Chondrocyte (in vitro differentiated cells): ENCODE measurements at regions not wholly inside any gene's neighbourhood (a gene's known extent, or its start where the extent isn't known, plus 50 kb on each side); places are given as distances from the start of the nearest gene placed in this dataset.

Experiments used
- DNase-seq: peaks from one replicate; pipeline ENCODE4 v3.0.0; 2021; ENCODE audit warnings: mixed read lengths, low spot score
- H3K27ac Mint-ChIP-seq: one replicate; pipeline ENCODE4 v1.8.0; 2021; ENCODE audit warnings: mild to moderate bottlenecking, moderate library complexity, mixed read lengths; ENCODE audit not compliant: unreplicated experiment
- H3K27me3 Mint-ChIP-seq: 2 replicates; pipeline ENCODE4 v1.8.0; 2021; ENCODE audit warnings: low read depth, mixed read lengths
- H3K36me3 Mint-ChIP-seq: 2 replicates; pipeline ENCODE4 v1.8.0; 2021; ENCODE audit warnings: low read depth, mixed read lengths
- H3K4me1 Mint-ChIP-seq: 2 replicates; pipeline ENCODE4 v1.8.0; 2021; ENCODE audit warnings: low read depth, mild to moderate bottlenecking, mixed read lengths
- H3K4me3 Mint-ChIP-seq: one replicate; pipeline ENCODE4 v1.8.0; 2021; ENCODE audit warnings: mild to moderate bottlenecking, moderate library complexity, mixed read lengths; ENCODE audit not compliant: unreplicated experiment
- H3K9me3 Mint-ChIP-seq: 2 replicates; pipeline ENCODE4 v1.8.0; 2021; ENCODE audit warnings: low read depth, mixed read lengths
- CTCF ChIP-seq: fragments of 200-600 bp; sonication (generic); IDR thresholded peaks from 2 replicates; pipeline ENCODE4 v1.5.0; 2021; ENCODE audit warnings: antibody characterized with exemption, mild to moderate bottlenecking, moderate library complexity

- no peak for DNase-seq
- Mint-ChIP-seq H3K27me3 (no peaks in the 10 kb centered on the region), H3K36me3 (no peaks in the 10 kb centered on the region), H3K4me3 (no peak overlapping the region), H3K27ac (no peak overlapping the region), H3K4me1 (peaks cover 12% of the 10 kb centered on the region), H3K9me3 (no peaks in the 10 kb centered on the region)
- no peak for TF ChIP-seq CTCF
Measured at GRCh38 chr6:169996378-169997051, 245.1 kb downstream of the ERMARD start.

GRCh38 chr6:169994739-169995138 is 243.3 kb downstream of the ERMARD start:
- TF ChIP-seq CTCF = no peak
- Mint-ChIP-seq H3K27me3 (no peaks in the 10 kb centered on the region), H3K9me3 (no peaks in the 10 kb centered on the region), H3K36me3 (no peaks in the 10 kb centered on the region), H3K4me3 (no peak overlapping the region), H3K27ac (no peak overlapping the region), H3K4me1 (peaks cover 10% of the 10 kb centered on the region)
- no peak for DNase-seq

GRCh38 chr6:169993861-169994481 is 242.5 kb downstream of the ERMARD start:
- H3K4me3 Mint-ChIP-seq = no peak overlapping the region
- peaks cover 3% of the 10 kb centered on the region for H3K4me1 Mint-ChIP-seq
- no peaks in the 10 kb centered on the region for H3K9me3 Mint-ChIP-seq
- no peak for TF ChIP-seq CTCF
- H3K27ac Mint-ChIP-seq = no peak overlapping the region
- no peaks in the 10 kb centered on the region for H3K27me3 Mint-ChIP-seq
- peak; percentile 82 for DNase-seq
- no peaks in the 10 kb centered on the region for H3K36me3 Mint-ChIP-seq

- Mint-ChIP-seq H3K9me3 (no peaks in the 10 kb centered on the region), H3K36me3 (no peaks in the 10 kb centered on the region), H3K27ac (no peak overlapping the region), H3K27me3 (no peaks in the 10 kb centered on the region), H3K4me1 (no peaks in the 10 kb centered on the region), H3K4me3 (no peak overlapping the region)
- DNase-seq = no peak
- no peak for TF ChIP-seq CTCF
Measured at GRCh38 chr6:169991913-169992312, 240.5 kb downstream of the ERMARD start.

GRCh38 chr6:169991031-169991390 is 239.6 kb downstream of the ERMARD start:
- Mint-ChIP-seq H3K9me3 (no peaks in the 10 kb centered on the region), H3K4me1 (no peaks in the 10 kb centered on the region), H3K4me3 (no peak overlapping the region), H3K27ac (no peak overlapping the region), H3K36me3 (no peaks in the 10 kb centered on the region), H3K27me3 (no peaks in the 10 kb centered on the region)
- no peak for TF ChIP-seq CTCF
- no peak for DNase-seq
